H9 (cell line): ENCODE measurements at regions not wholly inside any gene's neighbourhood (a gene's known extent, or its start where the extent isn't known, plus 50 kb on each side); places are given as distances from the start of the nearest gene placed in this dataset.

Experiments used
- DNase-seq: peaks from one replicate; pipeline ENCODE4 v3.0.0-alpha.2; 2017
- H2AFZ ChIP-seq: one replicate; pipeline ENCODE4 v1.6.1; 2013; ENCODE audit warnings: mild to moderate bottlenecking, low read length, control low read depth, moderate library complexity
- H2AK5ac ChIP-seq: 2 replicates; pipeline ENCODE4 v1.6.1; 2013; ENCODE audit warnings: low read length, control low read depth, mixed read lengths; ENCODE audit not compliant: insufficient read length
- H2BK120ac ChIP-seq: one replicate; pipeline ENCODE4 v1.6.1; 2013; ENCODE audit warnings: low read depth, mild to moderate bottlenecking, low read length, control low read depth, inconsistent platforms; ENCODE audit not compliant: poor library complexity, severe bottlenecking
- H2BK12ac ChIP-seq: 2 replicates; pipeline ENCODE4 v1.6.1; 2013; ENCODE audit warnings: low read length, control low read depth, mixed read lengths, low read depth; ENCODE audit not compliant: insufficient read length
- H2BK15ac ChIP-seq: 2 replicates; pipeline ENCODE4 v1.6.1; 2013; ENCODE audit warnings: low read depth, low read length, control low read depth
- H2BK20ac ChIP-seq: one replicate; pipeline ENCODE4 v1.6.1; 2013; ENCODE audit warnings: low read depth, mild to moderate bottlenecking, low read length, control low read depth, inconsistent platforms; ENCODE audit not compliant: poor library complexity, severe bottlenecking
- H2BK5ac ChIP-seq: 2 replicates; pipeline ENCODE4 v1.6.1; 2013; ENCODE audit warnings: low read length, control low read depth, mixed read lengths; ENCODE audit not compliant: insufficient read length
- H3K14ac ChIP-seq: 2 replicates; pipeline ENCODE4 v1.6.1; 2013; ENCODE audit warnings: low read length, control low read depth; ENCODE audit not compliant: insufficient read depth
- H3K18ac ChIP-seq: 2 replicates; pipeline ENCODE4 v1.6.1; 2013; ENCODE audit warnings: low read depth, mild to moderate bottlenecking, mixed read lengths, low read length, control low read depth; ENCODE audit not compliant: insufficient read length
- H3K23ac ChIP-seq: 2 replicates; pipeline ENCODE4 v1.6.1; 2013; ENCODE audit warnings: low read length, control low read depth, mixed read lengths, low read depth; ENCODE audit not compliant: insufficient read length
- H3K23me2 ChIP-seq: 2 replicates; pipeline ENCODE4 v1.6.1; 2013; ENCODE audit warnings: low read depth, mild to moderate bottlenecking, mixed read lengths, low read length, control low read depth; ENCODE audit not compliant: insufficient read length, poor library complexity, severe bottlenecking
- H3K27ac ChIP-seq: 2 replicates; pipeline ENCODE4 v1.5.1; 2013; ENCODE audit warnings: low read length, control low read depth, mixed read lengths, low read depth; ENCODE audit not compliant: insufficient read length
- H3K27me3 ChIP-seq: 2 replicates; pipeline ENCODE4 v1.6.1; 2013; ENCODE audit warnings: low read length, control low read depth, inconsistent platforms; ENCODE audit not compliant: insufficient read depth
- H3K4ac ChIP-seq: 2 replicates; pipeline ENCODE4 v1.6.1; 2013; ENCODE audit warnings: low read depth, mild to moderate bottlenecking, control low read depth, inconsistent platforms, low read length, moderate library complexity
- H3K4me1 ChIP-seq: 2 replicates; pipeline ENCODE4 v1.6.1; 2013; ENCODE audit warnings: low read length, control low read depth, inconsistent platforms; ENCODE audit not compliant: insufficient read depth
- H3K4me2 ChIP-seq: 2 replicates; pipeline ENCODE4 v1.6.1; 2013; ENCODE audit warnings: low read length, control low read depth, mixed read lengths; ENCODE audit not compliant: insufficient read length, insufficient read depth
- H3K56ac ChIP-seq: 2 replicates; pipeline ENCODE4 v1.6.1; 2013; ENCODE audit warnings: low read depth, mild to moderate bottlenecking, mixed read lengths, low read length, control low read depth; ENCODE audit not compliant: insufficient read length
- H3K79me1 ChIP-seq: 2 replicates; pipeline ENCODE4 v1.6.1; 2013; ENCODE audit warnings: low read depth, mild to moderate bottlenecking, moderate library complexity, low read length, control low read depth, inconsistent platforms; ENCODE audit not compliant: insufficient read depth, poor library complexity, severe bottlenecking
- H3K79me2 ChIP-seq: 2 replicates; pipeline ENCODE4 v1.6.1; 2013; ENCODE audit warnings: low read length, control low read depth, inconsistent platforms; ENCODE audit not compliant: insufficient read depth
- H3K9ac ChIP-seq: 2 replicates; pipeline ENCODE4 v1.6.1; 2013; ENCODE audit warnings: low read length, control low read depth, mixed read lengths; ENCODE audit not compliant: insufficient read length; ENCODE audit errors: extremely low read depth
- H3K9me3 ChIP-seq: one replicate; pipeline ENCODE4 v1.6.1; 2013; ENCODE audit warnings: low read depth, low read length, inconsistent platforms; ENCODE audit not compliant: control insufficient read depth
- H3T11ph ChIP-seq: one replicate; pipeline ENCODE4 v1.6.1; 2013; ENCODE audit warnings: mild to moderate bottlenecking, low read length, control low read depth, inconsistent platforms
- H4K20me1 ChIP-seq: one replicate; pipeline ENCODE4 v1.6.1; 2013; ENCODE audit not compliant: control insufficient read depth, insufficient read length, insufficient read depth
- H4K5ac ChIP-seq: 2 replicates; pipeline ENCODE4 v1.6.1; 2013; ENCODE audit warnings: low read depth, mild to moderate bottlenecking, mixed read lengths, low read length, control low read depth; ENCODE audit not compliant: insufficient read length
- H4K8ac ChIP-seq: replicated peaks from 2 replicates; pipeline ENCODE4 v1.6.1; 2013; ENCODE audit warnings: low read length, control low read depth, mixed read lengths, low read depth; ENCODE audit not compliant: insufficient read length
- H4K91ac ChIP-seq: 2 replicates; pipeline ENCODE4 v1.6.1; 2013; ENCODE audit warnings: low read depth, mild to moderate bottlenecking, moderate library complexity, mixed read lengths, low read length, control low read depth; ENCODE audit not compliant: insufficient read length
- H3K27ac Mint-ChIP-seq, 3 experiments: 2 replicates in 2 of 3; 3 replicates in 1 of 3; pipeline ENCODE4 v1.8.0; 2020 to 2021; ENCODE audit warnings: mixed read lengths in 3 of 3, mild to moderate bottlenecking in 1 of 3, moderate library complexity in 1 of 3
- H3K27me3 Mint-ChIP-seq: 2 replicates; pipeline ENCODE4 v1.8.0; 2021; ENCODE audit warnings: low read depth, mild to moderate bottlenecking, moderate library complexity, mixed read lengths
- H3K36me3 Mint-ChIP-seq, 3 experiments: 2 replicates in 2 of 3; 3 replicates in 1 of 3; pipeline ENCODE4 v1.8.0; 2020 to 2021; ENCODE audit warnings: low read depth in 3 of 3, mixed read lengths in 3 of 3; ENCODE audit not compliant: insufficient read depth in 1 of 3
- H3K4me1 Mint-ChIP-seq, 2 experiments: 2 replicates each; pipeline ENCODE4 v1.8.0; 2020; ENCODE audit warnings: mixed read lengths in 2 of 2
- H3K4me3 Mint-ChIP-seq, 2 experiments: 2 replicates in 1 of 2; 3 replicates in 1 of 2; pipeline ENCODE4 v1.8.0; 2020 to 2021; ENCODE audit warnings: mild to moderate bottlenecking in 2 of 2, mixed read lengths in 2 of 2, moderate library complexity in 1 of 2
- H3K9me3 Mint-ChIP-seq, 2 experiments: 2 replicates in 1 of 2; 3 replicates in 1 of 2; pipeline ENCODE4 v1.8.0; 2020; ENCODE audit warnings: mild to moderate bottlenecking in 2 of 2, mixed read lengths in 2 of 2, moderate library complexity in 1 of 2
- CTCF ChIP-seq: fragments of 200-600 bp; sonication (generic); conservative IDR thresholded peaks from 3 replicates; pipeline ENCODE4 v1.8.0; 2021; ENCODE audit warnings: antibody characterized with exemption, mild to moderate bottlenecking
- WGBS: extraction: QIAGEN DNeasy Blood & Tissue Kit; methylation state at CpG from one replicate; pipeline ENCODE4 v1.1.7; 2013; ENCODE audit warnings: missing lambda C conversion rate, low lambda C conversion rate, mixed read lengths; ENCODE audit not compliant: insufficient read length; ENCODE audit errors: extremely low coverage; 5-methylcytosine and 5-hydroxymethylcytosine counted together

GRCh38 chr12:105744371-105745058 is 394.2 kb downstream of the NUAK1 start:
- Mint-ChIP-seq H3K27me3 (peaks cover 3% of the 10 kb centered on the region), H3K36me3 (no peaks in the 10 kb centered on the region), H3K27ac (no peak overlapping the region; a peak in 1 of 7 replicates), H3K4me3 (no peak overlapping the region), H3K4me1 (peaks cover 19 to 22% of the 10 kb centered on the region in 2 experiments), H3K9me3 (no peaks in the 10 kb centered on the region)
- Histone ChIP-seq H2BK20ac (no peak overlapping the region), H3K4me2 (no peak overlapping the region), H2AFZ (no peak overlapping the region), H3K4me1 (peaks cover 14% of the 10 kb centered on the region), H3K9ac (no peak overlapping the region), H4K20me1 (no peaks in the 10 kb centered on the region), H2BK5ac (no peak overlapping the region), H3T11ph (no peak overlapping the region), H3K79me2 (no peaks in the 10 kb centered on the region), H3K9me3 (no peaks in the 10 kb centered on the region), H3K23ac (no peak overlapping the region), H3K79me1 (no peaks in the 10 kb centered on the region), H3K27me3 (no peaks in the 10 kb centered on the region), H4K8ac (no peak overlapping the region), H3K27ac (no peak overlapping the region), H3K14ac (no peak overlapping the region), H3K18ac (no peak overlapping the region), H2BK120ac (no peak overlapping the region), H3K56ac (no peak overlapping the region), H2BK15ac (no peak overlapping the region), H2AK5ac (no peak overlapping the region), H3K4ac (no peak overlapping the region), H3K23me2 (no peaks in the 10 kb centered on the region), H4K91ac (no peak overlapping the region), H2BK12ac (no peak overlapping the region), H4K5ac (no peak overlapping the region)
- peak; percentile 42 for DNase-seq
- no peak for TF ChIP-seq CTCF
- WGBS = no CpG with 5 or more reads among the region's 4 CpGs
